SK-N-SH (cell line): ENCODE measurements at regions not wholly inside any gene's neighbourhood (a gene's known extent, or its start where the extent isn't known, plus 50 kb on each side); places are given as distances from the start of the nearest gene placed in this dataset.

Source experiments
- CTCF ChIA-PET: fragments of 300-600, 350-600 bp; formaldehyde crosslinking; extraction: SDS; loops from one replicate; lab custom pipeline; 2021; lab: Yijun Ruan, JAX
- POLR2A ChIA-PET: fragments of 350-600 bp; sonication (Branson Sonifier 250); formaldehyde crosslinking; extraction: SDS; loops from one replicate; lab custom pipeline; 2020; ENCODE audit warnings: antibody characterized with exemption, inconsistent platforms; lab: Yijun Ruan, JAX
- DNase-seq: peaks from one replicate; pipeline ENCODE4 v3.0.0; 2012
- H2AFZ ChIP-seq: fragments of 200-600 bp; sonication (generic); 2 replicates; pipeline ENCODE4 v1.8.1; 2016; ENCODE audit warnings: antibody characterized with exemption, mild to moderate bottlenecking, low read depth
- H3F3A ChIP-seq: fragments of 200-600 bp; sonication (generic); replicated peaks from 2 replicates; pipeline ENCODE3; 2016; ENCODE audit warnings: antibody characterized with exemption, mild to moderate bottlenecking; ENCODE audit not compliant: insufficient read depth
- H3K27ac ChIP-seq, 2 experiments: fragments of 200-500 bp in 1 of 2; fragments of 200-600 bp in 1 of 2; sonication (Bioruptor generic) in 1 of 2; sonication (generic), shearing (Covaris generic) in 1 of 2; 2 replicates each; pipeline versions ENCODE4 v1.5.1 to v1.6.1; 2014 to 2016; ENCODE audit warnings: low read depth in 2 of 2, inconsistent platforms in 1 of 2, low read length in 1 of 2, mild to moderate bottlenecking in 1 of 2, mixed read lengths in 1 of 2
- H3K27me3 ChIP-seq: fragments of 200-600 bp; sonication (generic), shearing (Covaris generic); 2 replicates; pipeline ENCODE4 v1.6.1; 2016; ENCODE audit warnings: mixed run types; ENCODE audit not compliant: insufficient read depth
- H3K36me3 ChIP-seq, 2 experiments: fragments of 200-500 bp in 1 of 2; fragments of 200-600 bp in 1 of 2; sonication (Bioruptor generic) in 1 of 2; sonication (generic) in 1 of 2; replicated peaks in 1 of 2; 2 replicates each; pipeline versions ENCODE3 to v1.5.1; 2014 to 2016; ENCODE audit warnings: low read length in 1 of 2, mild to moderate bottlenecking in 1 of 2; ENCODE audit not compliant: insufficient read depth in 2 of 2, control insufficient read depth in 1 of 2
- H3K4me1 ChIP-seq, 2 experiments: fragments of 200-500 bp in 1 of 2; fragments of 200-600 bp in 1 of 2; sonication (Bioruptor generic) in 1 of 2; sonication (generic), shearing (Covaris generic) in 1 of 2; 2 replicates each; pipeline versions ENCODE4 v1.5.1 to v1.6.1; 2014 to 2016; ENCODE audit warnings: low read depth in 1 of 2, low read length in 1 of 2, mixed run types in 1 of 2; ENCODE audit not compliant: insufficient read depth in 2 of 2, control insufficient read depth in 1 of 2
- H3K4me2 ChIP-seq: fragments of 200-600 bp; sonication (generic), shearing (Covaris generic); 2 replicates; pipeline ENCODE4 v1.6.1; 2017; ENCODE audit warnings: mixed run types
- H3K4me3 ChIP-seq, 2 experiments: fragments of 200-500 bp in 1 of 2; fragments of 200-600 bp in 1 of 2; sonication (Bioruptor generic) in 1 of 2; sonication (generic), shearing (Covaris generic) in 1 of 2; 2 replicates each; pipeline versions ENCODE4 v1.5.1 to v1.8.1; 2014 to 2016; ENCODE audit warnings: low read depth in 2 of 2, inconsistent platforms in 1 of 2, low read length in 1 of 2, mild to moderate bottlenecking in 1 of 2, mixed read lengths in 1 of 2, moderate library complexity in 1 of 2
- H3K79me2 ChIP-seq: fragments of 200-600 bp; sonication (generic); 2 replicates; pipeline ENCODE4 v1.8.1; 2017; ENCODE audit warnings: mild to moderate bottlenecking; ENCODE audit not compliant: insufficient read depth
- H3K9ac ChIP-seq: fragments of 200-600 bp; sonication (generic); 2 replicates; pipeline ENCODE4 v1.6.1; 2017; ENCODE audit warnings: mixed run types
- H3K9me2 ChIP-seq: fragments of 200-600 bp; sonication (generic); 2 replicates; pipeline ENCODE4 v1.6.1; 2017; ENCODE audit warnings: mixed run types
- H3K9me3 ChIP-seq: fragments of 200-600 bp; sonication (generic); 2 replicates; pipeline ENCODE4 v1.6.1; 2017; ENCODE audit warnings: mixed run types, mild to moderate bottlenecking, moderate library complexity
- H4K20me1 ChIP-seq: fragments of 200-600 bp; sonication (generic); 2 replicates; pipeline ENCODE4 v1.6.1; 2017; ENCODE audit warnings: mild to moderate bottlenecking, mixed run types; ENCODE audit not compliant: insufficient read depth
- EP300 ChIP-seq, 2 experiments: IDR thresholded peaks; 2 replicates each; pipeline versions ENCODE4 v1.4.0 to v1.6.1; 2012; ENCODE audit warnings: borderline replicate concordance in 1 of 2, low read depth in 1 of 2, low read length in 1 of 2
- EZH2phosphoT487 ChIP-seq: fragments of 200-600 bp; sonication (generic); IDR thresholded peaks from 2 replicates; pipeline ENCODE4 v1.6.1; 2017; ENCODE audit warnings: low read depth, mixed run types, mild to moderate bottlenecking, antibody characterized with exemption, moderate library complexity, borderline replicate concordance
- FOSL2 ChIP-seq: IDR thresholded peaks from 2 replicates; pipeline ENCODE4 v1.4.0; 2012; ENCODE audit warnings: low read depth, mild to moderate bottlenecking, moderate library complexity, borderline replicate concordance
- FOXJ3 ChIP-seq: sonication (generic); formaldehyde crosslinking; IDR thresholded peaks from 2 replicates; pipeline ENCODE4 v1.5.1; 2020; ENCODE audit warnings: mild to moderate bottlenecking, missing genetic modification reagents
- JUND ChIP-seq: IDR thresholded peaks from 2 replicates; pipeline ENCODE4 v1.4.0; 2012
- NRF1 ChIP-seq: IDR thresholded peaks from 2 replicates; pipeline ENCODE4 v1.6.1; 2012; ENCODE audit warnings: low read depth, mild to moderate bottlenecking, low read length
- POLR2AphosphoS5 ChIP-seq: IDR thresholded peaks from 2 replicates; pipeline ENCODE4 v1.6.1; 2012; ENCODE audit warnings: low read depth, low read length
- RAD21 ChIP-seq: IDR thresholded peaks from 2 replicates; pipeline ENCODE4 v1.6.1; 2012; ENCODE audit warnings: mild to moderate bottlenecking, low read length
- REST ChIP-seq: IDR thresholded peaks from 2 replicates; pipeline ENCODE4 v1.6.1; 2012; ENCODE audit warnings: mild to moderate bottlenecking, low read depth, low read length, moderate library complexity
- RXRA ChIP-seq: IDR thresholded peaks from 2 replicates; pipeline ENCODE4 v1.4.0; 2012; ENCODE audit warnings: low read depth, mild to moderate bottlenecking, borderline replicate concordance
- SMC3 ChIP-seq: IDR thresholded peaks from 2 replicates; pipeline ENCODE4 v1.6.1; 2012; ENCODE audit warnings: low read depth, low read length, improper control_type of control experiment
- TEAD4 ChIP-seq: IDR thresholded peaks from 2 replicates; pipeline ENCODE4 v1.4.0; 2012; ENCODE audit warnings: mild to moderate bottlenecking, borderline replicate concordance; ENCODE audit not compliant: insufficient read depth
- YY1 ChIP-seq: IDR thresholded peaks from 2 replicates; pipeline ENCODE4 v1.4.0; 2012; ENCODE audit warnings: low read depth, mild to moderate bottlenecking
- WGBS: methylation state at CpG from one replicate; pipeline ENCODE4 v1.1.6; 2017; ENCODE audit warnings: low lambda C conversion rate; 5-methylcytosine and 5-hydroxymethylcytosine counted together
- TF ChIP-seq, protein P1 (sequence below): IDR thresholded peaks from 2 replicates; pipeline ENCODE4 v1.4.0; 2012; ENCODE audit warnings: low read depth
- TF ChIP-seq, protein P2 (sequence below): IDR thresholded peaks from 2 replicates; pipeline ENCODE4 v1.4.0; 2012; ENCODE audit warnings: low read depth, borderline replicate concordance

GRCh38 chr7:4513450-4513849 lies 168.6 kb upstream of the FOXK1 start (continued):
- TF ChIP-seq JUND (no peak), NRF1 (no peak), SMC3 (no peak), REST (no peak), RAD21 (no peak)
- TF ChIP-seq, protein P1, sequence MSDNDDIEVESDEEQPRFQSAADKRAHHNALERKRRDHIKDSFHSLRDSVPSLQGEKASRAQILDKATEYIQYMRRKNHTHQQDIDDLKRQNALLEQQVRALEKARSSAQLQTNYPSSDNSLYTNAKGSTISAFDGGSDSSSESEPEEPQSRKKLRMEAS, result no peak

GRCh38 chr7:4519819-4520520 lies 162.1 kb upstream of the FOXK1 start:
- Histone ChIP-seq H3K9me3 (no peaks in the 10 kb centered on the region; the same call in 1 of the 2 replicates), H3K9ac (no peak overlapping the region), H3K79me2 (no peaks in the 10 kb centered on the region), H3K4me1 (no peaks in the 10 kb centered on the region; a peak in 2 of 4 replicates), H3K4me3 (no peak overlapping the region), H3K36me3 (no peaks in the 10 kb centered on the region), H3K9me2 (no peaks in the 10 kb centered on the region), H3K27ac (no peak overlapping the region), H4K20me1 (no peaks in the 10 kb centered on the region), H3K27me3 (no peaks in the 10 kb centered on the region), H3K4me2 (no peak overlapping the region), H3F3A (no peaks in the 10 kb centered on the region), H2AFZ (no peak overlapping the region)
- POLR2A ChIA-PET, result no interaction called here
- TF ChIP-seq POLR2AphosphoS5, result no peak
- no peak for TF ChIP-seq TEAD4
- no peak for TF ChIP-seq EZH2phosphoT487
- no peak for TF ChIP-seq FOXJ3 (CRISPR knock-in tag)
- TF ChIP-seq FOSL2, result no peak
- no peak for TF ChIP-seq YY1
- no peak for TF ChIP-seq RXRA
- no peak for TF ChIP-seq REST
- TF ChIP-seq JUND, result no peak
- TF ChIP-seq, protein P2, sequence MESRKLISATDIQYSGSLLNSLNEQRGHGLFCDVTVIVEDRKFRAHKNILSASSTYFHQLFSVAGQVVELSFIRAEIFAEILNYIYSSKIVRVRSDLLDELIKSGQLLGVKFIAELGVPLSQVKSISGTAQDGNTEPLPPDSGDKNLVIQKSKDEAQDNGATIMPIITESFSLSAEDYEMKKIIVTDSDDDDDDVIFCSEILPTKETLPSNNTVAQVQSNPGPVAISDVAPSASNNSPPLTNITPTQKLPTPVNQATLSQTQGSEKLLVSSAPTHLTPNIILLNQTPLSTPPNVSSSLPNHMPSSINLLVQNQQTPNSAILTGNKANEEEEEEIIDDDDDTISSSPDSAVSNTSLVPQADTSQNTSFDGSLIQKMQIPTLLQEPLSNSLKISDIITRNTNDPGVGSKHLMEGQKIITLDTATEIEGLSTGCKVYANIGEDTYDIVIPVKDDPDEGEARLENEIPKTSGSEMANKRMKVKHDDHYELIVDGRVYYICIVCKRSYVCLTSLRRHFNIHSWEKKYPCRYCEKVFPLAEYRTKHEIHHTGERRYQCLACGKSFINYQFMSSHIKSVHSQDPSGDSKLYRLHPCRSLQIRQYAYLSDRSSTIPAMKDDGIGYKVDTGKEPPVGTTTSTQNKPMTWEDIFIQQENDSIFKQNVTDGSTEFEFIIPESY, result no peak
- no peak for TF ChIP-seq EP300 (IDR thresholded peaks at IDR 0.05; ENCODE audit: borderline replicate concordance in 1 of 2, low read depth in 1 of 2, low read length in 1 of 2)
- no peak for TF ChIP-seq RAD21
- TF ChIP-seq SMC3, result no peak
- no peak for DNase-seq
- 26% methylated on average over 7 of the region's 7 CpGs for WGBS
- CTCF ChIA-PET, result no interaction called here
